Panc1 (cell line): ENCODE measurements at regions not wholly inside any gene's neighbourhood (a gene's known extent, or its start where the extent isn't known, plus 50 kb on each side); places are given as distances from the start of the nearest gene placed in this dataset.

Experiments used
- ATAC-seq: fragments of 200-7000 bp; cut with Tn5 transposase; 2 replicates; pipeline ENCODE4 v1.9.1; 2020; ENCODE audit warnings: mild to moderate bottlenecking, moderate library complexity
- BruUV-seq: library from RNA; stranded (reverse); fragments of 400-500 nt; replicated peaks from 2 replicates; lab custom pipeline; 2021; lab: Mats Ljungman, UMichigan
- CTCF ChIA-PET: fragments of 300-600 bp; sonication (Branson Sonifier 250); formaldehyde crosslinking; loops from one replicate; lab custom pipeline; 2022; ENCODE audit warnings: antibody characterized with exemption; lab: Charles Lee
- POLR2A ChIA-PET: fragments of 300-600 bp; sonication (Branson Sonifier 250); formaldehyde crosslinking; loops from one replicate; lab custom pipeline; 2022; ENCODE audit warnings: antibody characterized with exemption; lab: Charles Lee
- DNase-seq: peaks from one replicate; pipeline ENCODE4 v3.0.0-alpha.2; 2010; ENCODE audit warnings: low read depth, low spot score
- H3K27ac ChIP-seq: 2 replicates; pipeline ENCODE4 v1.5.1; 2011; ENCODE audit warnings: mild to moderate bottlenecking, low read length, inconsistent platforms
- H3K27me3 ChIP-seq: fragments of 200-500 bp; sonication (Bioruptor generic); 2 replicates; pipeline ENCODE4 v1.6.0; 2014; ENCODE audit warnings: low read length, inconsistent platforms; ENCODE audit not compliant: control insufficient read depth, insufficient read depth
- H3K36me3 ChIP-seq: fragments of 200-500 bp; sonication (Bioruptor generic); 2 replicates; pipeline ENCODE4 v1.5.1; 2014; ENCODE audit warnings: inconsistent platforms, mild to moderate bottlenecking, low read length, moderate library complexity; ENCODE audit not compliant: control insufficient read depth, insufficient read depth
- H3K4me1 ChIP-seq: 2 replicates; pipeline ENCODE4 v1.5.1; 2011; ENCODE audit warnings: inconsistent platforms, mild to moderate bottlenecking, low read length, moderate library complexity; ENCODE audit not compliant: control insufficient read depth, insufficient read depth
- H3K4me3 ChIP-seq, 2 experiments: 2 replicates each; pipeline ENCODE4 v1.5.1; 2011 to 2012; ENCODE audit warnings: low read depth in 2 of 2, low read length in 2 of 2, mild to moderate bottlenecking in 2 of 2, inconsistent platforms in 1 of 2, moderate library complexity in 1 of 2
- H3K9me3 ChIP-seq: fragments of 200-500 bp; sonication (Bioruptor generic); 2 replicates; pipeline ENCODE4 v1.5.1; 2014; ENCODE audit warnings: low read depth, mild to moderate bottlenecking, inconsistent platforms, low read length, moderate library complexity; ENCODE audit not compliant: control insufficient read depth, insufficient read depth
- POLR2AphosphoS5 ChIP-seq: IDR thresholded peaks from 2 replicates; pipeline ENCODE4 v1.6.1; 2012; ENCODE audit warnings: mild to moderate bottlenecking, low read depth, low read length, moderate library complexity
- SIN3A ChIP-seq: IDR thresholded peaks from 2 replicates; pipeline ENCODE4 v1.6.1; 2012; ENCODE audit warnings: low read depth, mild to moderate bottlenecking, low read length, moderate library complexity, borderline replicate concordance; ENCODE audit not compliant: insufficient read depth
- TCF7L2 ChIP-seq: IDR thresholded peaks from 2 replicates; pipeline ENCODE4 v1.6.1; 2011; ENCODE audit warnings: mild to moderate bottlenecking, low read depth, low read length, inconsistent platforms
- in situ Hi-C: cut with HindIII; loops from 2 replicates; pipeline ENCODE4 v1.10.0; 2016; ENCODE audit warnings: low sequenced_read_pairs, low pct_unique_long_range_greater_than_20kb
- intact Hi-C: fragments of 100-400 bp; cut with micrococcal nuclease; formaldehyde crosslinking; loops from one replicate; pipeline ENCODE4 v1.10.0; 2022; ENCODE audit not compliant: unreplicated experiment
- TF ChIP-seq, protein P1 (sequence below), 2 experiments: IDR thresholded peaks; 2 replicates each; pipeline ENCODE4 v1.6.1; 2011 to 2012; ENCODE audit warnings: low read depth in 2 of 2, control low read depth in 1 of 2, low read length in 1 of 2, mild to moderate bottlenecking in 1 of 2, moderate library complexity in 1 of 2; ENCODE audit not compliant: insufficient read depth in 1 of 2
- TF ChIP-seq, protein P2 (sequence below): fragments of 450-650 bp; IDR thresholded peaks from 2 replicates; pipeline ENCODE4 v1.5.1; 2017; ENCODE audit warnings: mild to moderate bottlenecking

- Histone ChIP-seq H3K36me3 (no peaks in the 10 kb centered on the region), H3K4me1 (no peaks in the 10 kb centered on the region), H3K4me3 (no peak overlapping the region), H3K27ac (no peak overlapping the region), H3K9me3 (no peaks in the 10 kb centered on the region), H3K27me3 (no peaks in the 10 kb centered on the region)
- ATAC-seq (no peak), DNase-seq (no peak)
- CTCF ChIA-PET, result no interaction called here
- no TSS peak for BruUV-seq
- POLR2A ChIA-PET, result no interaction called here
- intact Hi-C loops, result no loop called here
- in situ Hi-C loops, result no loop called here
- TF ChIP-seq, protein P1, sequence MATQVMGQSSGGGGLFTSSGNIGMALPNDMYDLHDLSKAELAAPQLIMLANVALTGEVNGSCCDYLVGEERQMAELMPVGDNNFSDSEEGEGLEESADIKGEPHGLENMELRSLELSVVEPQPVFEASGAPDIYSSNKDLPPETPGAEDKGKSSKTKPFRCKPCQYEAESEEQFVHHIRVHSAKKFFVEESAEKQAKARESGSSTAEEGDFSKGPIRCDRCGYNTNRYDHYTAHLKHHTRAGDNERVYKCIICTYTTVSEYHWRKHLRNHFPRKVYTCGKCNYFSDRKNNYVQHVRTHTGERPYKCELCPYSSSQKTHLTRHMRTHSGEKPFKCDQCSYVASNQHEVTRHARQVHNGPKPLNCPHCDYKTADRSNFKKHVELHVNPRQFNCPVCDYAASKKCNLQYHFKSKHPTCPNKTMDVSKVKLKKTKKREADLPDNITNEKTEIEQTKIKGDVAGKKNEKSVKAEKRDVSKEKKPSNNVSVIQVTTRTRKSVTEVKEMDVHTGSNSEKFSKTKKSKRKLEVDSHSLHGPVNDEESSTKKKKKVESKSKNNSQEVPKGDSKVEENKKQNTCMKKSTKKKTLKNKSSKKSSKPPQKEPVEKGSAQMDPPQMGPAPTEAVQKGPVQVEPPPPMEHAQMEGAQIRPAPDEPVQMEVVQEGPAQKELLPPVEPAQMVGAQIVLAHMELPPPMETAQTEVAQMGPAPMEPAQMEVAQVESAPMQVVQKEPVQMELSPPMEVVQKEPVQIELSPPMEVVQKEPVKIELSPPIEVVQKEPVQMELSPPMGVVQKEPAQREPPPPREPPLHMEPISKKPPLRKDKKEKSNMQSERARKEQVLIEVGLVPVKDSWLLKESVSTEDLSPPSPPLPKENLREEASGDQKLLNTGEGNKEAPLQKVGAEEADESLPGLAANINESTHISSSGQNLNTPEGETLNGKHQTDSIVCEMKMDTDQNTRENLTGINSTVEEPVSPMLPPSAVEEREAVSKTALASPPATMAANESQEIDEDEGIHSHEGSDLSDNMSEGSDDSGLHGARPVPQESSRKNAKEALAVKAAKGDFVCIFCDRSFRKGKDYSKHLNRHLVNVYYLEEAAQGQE (IDR thresholded peaks at IDR 0.05; ENCODE audit: insufficient read depth in 1 of 2, low read depth in 2 of 2, low read length in 1 of 2), result no peak
- TF ChIP-seq POLR2AphosphoS5, result no peak
- TF ChIP-seq, protein P2, sequence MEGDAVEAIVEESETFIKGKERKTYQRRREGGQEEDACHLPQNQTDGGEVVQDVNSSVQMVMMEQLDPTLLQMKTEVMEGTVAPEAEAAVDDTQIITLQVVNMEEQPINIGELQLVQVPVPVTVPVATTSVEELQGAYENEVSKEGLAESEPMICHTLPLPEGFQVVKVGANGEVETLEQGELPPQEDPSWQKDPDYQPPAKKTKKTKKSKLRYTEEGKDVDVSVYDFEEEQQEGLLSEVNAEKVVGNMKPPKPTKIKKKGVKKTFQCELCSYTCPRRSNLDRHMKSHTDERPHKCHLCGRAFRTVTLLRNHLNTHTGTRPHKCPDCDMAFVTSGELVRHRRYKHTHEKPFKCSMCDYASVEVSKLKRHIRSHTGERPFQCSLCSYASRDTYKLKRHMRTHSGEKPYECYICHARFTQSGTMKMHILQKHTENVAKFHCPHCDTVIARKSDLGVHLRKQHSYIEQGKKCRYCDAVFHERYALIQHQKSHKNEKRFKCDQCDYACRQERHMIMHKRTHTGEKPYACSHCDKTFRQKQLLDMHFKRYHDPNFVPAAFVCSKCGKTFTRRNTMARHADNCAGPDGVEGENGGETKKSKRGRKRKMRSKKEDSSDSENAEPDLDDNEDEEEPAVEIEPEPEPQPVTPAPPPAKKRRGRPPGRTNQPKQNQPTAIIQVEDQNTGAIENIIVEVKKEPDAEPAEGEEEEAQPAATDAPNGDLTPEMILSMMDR, result no peak
- TF ChIP-seq SIN3A, result no peak
- TF ChIP-seq TCF7L2, result no peak
Observed at GRCh38 chr14:58709949-58710348, 72.2 kb downstream of the DACT1 start.

- Histone ChIP-seq H3K9me3 (no peaks in the 10 kb centered on the region), H3K4me3 (no peak overlapping the region), H3K36me3 (no peaks in the 10 kb centered on the region), H3K4me1 (no peaks in the 10 kb centered on the region), H3K27me3 (no peaks in the 10 kb centered on the region), H3K27ac (no peak overlapping the region)
- POLR2A ChIA-PET, result no interaction called here
- DNase-seq (no peak), ATAC-seq (no peak)
- CTCF ChIA-PET, result no interaction called here
- BruUV-seq, result no TSS peak
- intact Hi-C loops (no loop called here), in situ Hi-C loops (no loop called here)
- TF ChIP-seq, protein P2, result no peak
- TF ChIP-seq TCF7L2 (no peak), POLR2AphosphoS5 (no peak), SIN3A (no peak)
- TF ChIP-seq, protein P1 (IDR thresholded peaks at IDR 0.05; ENCODE audit: insufficient read depth in 1 of 2, low read depth in 2 of 2, low read length in 1 of 2), result no peak
Observed at GRCh38 chr14:58711382-58711781, 73.6 kb downstream of the DACT1 start.
